Sigmoid colon (tissue), 3 donors: ENCODE measurements at regions not wholly inside any gene's neighbourhood (a gene's known extent, or its start where the extent isn't known, plus 50 kb on each side); places are given as distances from the start of the nearest gene placed in this dataset.
"Not testable (repeated sequence)": the region's sequence is repeated elsewhere in the genome, so short reads cannot be mapped to it uniquely, and the experiment has no call there.

Experiments
- CTCF ChIP-seq, 4 experiments: fragments of 450-650 bp in 3 of 4; fragments of 200-600 bp in 1 of 4; IDR thresholded peaks; one replicate each; pipeline ENCODE4 v1.5.1; 2016 to 2019; ENCODE audit warnings: antibody characterized with exemption in 4 of 4, mild to moderate bottlenecking in 3 of 4, moderate library complexity in 2 of 4
- POLR2A ChIP-seq, 2 donors: fragments of 450-650 bp; IDR thresholded peaks; one replicate each; pipeline ENCODE4 v1.6.1; 2016; ENCODE audit warnings: antibody characterized with exemption in 2 of 2, mild to moderate bottlenecking in 2 of 2, moderate library complexity in 2 of 2

GRCh38 chr7:36060388-36060787, 92.7 kb upstream of the EEPD1 start:
- not testable (repeated sequence) for TF ChIP-seq CTCF, POLR2A (IDR thresholded peaks at IDR 0.05)
